ENCODE measurements at regions not wholly inside any gene's neighbourhood (a gene's known extent, or its start where the extent isn't known, plus 50 kb on each side); places are given as distances from the start of the nearest gene placed in this dataset.

DNA sequence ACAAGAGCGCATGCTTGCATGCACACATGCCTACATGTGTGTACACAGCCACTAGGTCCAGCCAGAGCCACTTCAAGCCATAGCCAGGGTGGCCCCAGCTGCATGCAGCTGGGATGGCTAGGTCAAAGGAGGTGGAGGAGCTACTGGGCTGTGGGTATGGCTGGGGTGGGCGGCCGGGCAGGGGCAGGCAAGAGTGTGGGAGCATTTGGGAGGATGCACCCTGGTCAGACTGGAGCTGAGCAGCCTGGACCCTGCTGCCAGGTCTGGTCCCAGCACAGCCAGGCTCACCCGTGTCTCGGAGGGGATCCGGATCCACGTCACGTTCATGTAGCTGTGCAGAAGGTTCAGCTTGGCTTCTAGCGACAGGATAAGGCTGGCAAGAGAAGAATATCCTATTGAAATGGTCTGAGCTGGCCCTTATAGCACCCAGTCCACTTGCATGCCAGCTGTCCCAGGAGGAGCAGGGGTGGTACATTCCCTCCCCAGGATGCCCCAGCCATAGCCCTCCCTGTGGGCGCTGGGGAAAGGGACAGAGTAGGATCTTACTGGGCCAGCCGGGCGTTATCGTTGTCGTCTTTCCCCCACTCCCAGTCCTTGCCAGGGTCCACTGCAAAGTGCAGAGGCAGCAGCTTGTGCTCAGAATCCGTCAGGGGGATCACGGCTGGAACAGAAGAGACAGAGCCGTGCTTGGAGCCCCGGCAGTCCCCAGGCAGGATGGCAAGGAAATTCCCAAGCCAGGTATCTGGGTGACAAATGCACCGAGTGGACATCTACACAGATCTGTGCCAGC lies 160.5 kb downstream of the KLF13 start:
- WGBS, 2 donors = 58 to 70% methylated on average over 12 to 19 of the region's 19 CpGs

DNA sequence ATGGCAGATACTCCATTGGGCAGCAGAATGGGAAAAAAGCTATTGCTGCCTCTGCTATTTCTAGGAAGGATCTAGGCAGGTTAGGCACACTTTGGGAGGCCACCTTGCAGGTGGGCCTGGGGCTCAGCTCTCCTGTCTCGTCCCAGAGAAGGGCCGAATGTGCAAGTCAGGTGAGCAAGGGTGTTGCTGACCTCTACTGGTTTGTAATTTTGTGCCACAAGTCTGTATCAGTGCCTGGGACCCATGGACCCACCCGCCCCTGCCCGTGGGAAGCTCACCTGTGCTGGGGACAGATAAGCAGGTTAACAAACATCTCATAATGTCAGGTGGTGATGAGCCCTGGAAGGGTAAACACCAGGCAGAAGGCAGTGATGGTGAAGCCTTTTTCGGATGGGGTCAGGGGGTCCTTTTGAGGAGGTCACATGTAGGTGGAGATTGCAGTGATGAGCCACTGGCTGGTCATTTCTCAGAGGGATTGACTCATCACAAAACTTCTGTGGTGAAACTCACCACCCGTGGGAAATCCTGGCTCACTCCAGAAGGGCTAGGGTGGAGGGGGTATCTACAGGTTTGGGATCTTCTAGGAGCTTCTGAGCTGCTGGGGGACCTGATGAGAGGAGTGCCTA lies 161.3 kb downstream of the KLF13 start:
- no peaks in the 10 kb centered on the region for H3K27me3 ChIP-seq
- TF ChIP-seq, protein P1, sequence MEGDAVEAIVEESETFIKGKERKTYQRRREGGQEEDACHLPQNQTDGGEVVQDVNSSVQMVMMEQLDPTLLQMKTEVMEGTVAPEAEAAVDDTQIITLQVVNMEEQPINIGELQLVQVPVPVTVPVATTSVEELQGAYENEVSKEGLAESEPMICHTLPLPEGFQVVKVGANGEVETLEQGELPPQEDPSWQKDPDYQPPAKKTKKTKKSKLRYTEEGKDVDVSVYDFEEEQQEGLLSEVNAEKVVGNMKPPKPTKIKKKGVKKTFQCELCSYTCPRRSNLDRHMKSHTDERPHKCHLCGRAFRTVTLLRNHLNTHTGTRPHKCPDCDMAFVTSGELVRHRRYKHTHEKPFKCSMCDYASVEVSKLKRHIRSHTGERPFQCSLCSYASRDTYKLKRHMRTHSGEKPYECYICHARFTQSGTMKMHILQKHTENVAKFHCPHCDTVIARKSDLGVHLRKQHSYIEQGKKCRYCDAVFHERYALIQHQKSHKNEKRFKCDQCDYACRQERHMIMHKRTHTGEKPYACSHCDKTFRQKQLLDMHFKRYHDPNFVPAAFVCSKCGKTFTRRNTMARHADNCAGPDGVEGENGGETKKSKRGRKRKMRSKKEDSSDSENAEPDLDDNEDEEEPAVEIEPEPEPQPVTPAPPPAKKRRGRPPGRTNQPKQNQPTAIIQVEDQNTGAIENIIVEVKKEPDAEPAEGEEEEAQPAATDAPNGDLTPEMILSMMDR (IDR thresholded peaks at IDR 0.05) = no peak
- TF ChIP-seq POLR2A (IDR thresholded peaks at IDR 0.05) = no peak
- intact Hi-C loops (cut with DNase I; ENCODE audit: low total_unique reads) = loop anchor here (5.0 to 10.0 kb wide), 3 partner anchors 93 to 493 kb away; partner anchors contain the start of gene MTMR10
- no peaks in the 10 kb centered on the region for H3K36me3 ChIP-seq (ENCODE audit: low read depth, missing control alignments)
- H3K4me1 ChIP-seq = peaks cover 36% of the 10 kb centered on the region
- H3K27ac ChIP-seq = peak overlapping the region in 1 of 2 donors; percentile 32
- H3K4me3 ChIP-seq = no peak overlapping the region
- H3K9me3 ChIP-seq = no peaks in the 10 kb centered on the region
- 79 to 82% methylated on average over 4 to 6 of the region's 6 CpGs for WGBS, 2 donors
- DNase-seq = peak; percentile 10

More for the DNA sequence above, 160.5 kb downstream of the KLF13 start:
- TF ChIP-seq, protein P1 (IDR thresholded peaks at IDR 0.05) = no peak
- TF ChIP-seq POLR2A (IDR thresholded peaks at IDR 0.05) = no peak
- peak; percentile 14 for DNase-seq
- Histone ChIP-seq H3K4me3 (no peak overlapping the region), H3K36me3 (ENCODE audit: low read depth, missing control alignments) (no peaks in the 10 kb centered on the region), H3K27me3 (no peaks in the 10 kb centered on the region), H3K9me3 (no peaks in the 10 kb centered on the region), H3K27ac (peak overlapping the region in 1 of 2 donors; percentile 32), H3K4me1 (peaks cover 36% of the 10 kb centered on the region)
- intact Hi-C loops (cut with DNase I; ENCODE audit: low total_unique reads) = loop anchor here (5.0 to 10.0 kb wide), 3 partner anchors 92 to 492 kb away; partner anchors contain the start of gene MTMR10

DNA sequence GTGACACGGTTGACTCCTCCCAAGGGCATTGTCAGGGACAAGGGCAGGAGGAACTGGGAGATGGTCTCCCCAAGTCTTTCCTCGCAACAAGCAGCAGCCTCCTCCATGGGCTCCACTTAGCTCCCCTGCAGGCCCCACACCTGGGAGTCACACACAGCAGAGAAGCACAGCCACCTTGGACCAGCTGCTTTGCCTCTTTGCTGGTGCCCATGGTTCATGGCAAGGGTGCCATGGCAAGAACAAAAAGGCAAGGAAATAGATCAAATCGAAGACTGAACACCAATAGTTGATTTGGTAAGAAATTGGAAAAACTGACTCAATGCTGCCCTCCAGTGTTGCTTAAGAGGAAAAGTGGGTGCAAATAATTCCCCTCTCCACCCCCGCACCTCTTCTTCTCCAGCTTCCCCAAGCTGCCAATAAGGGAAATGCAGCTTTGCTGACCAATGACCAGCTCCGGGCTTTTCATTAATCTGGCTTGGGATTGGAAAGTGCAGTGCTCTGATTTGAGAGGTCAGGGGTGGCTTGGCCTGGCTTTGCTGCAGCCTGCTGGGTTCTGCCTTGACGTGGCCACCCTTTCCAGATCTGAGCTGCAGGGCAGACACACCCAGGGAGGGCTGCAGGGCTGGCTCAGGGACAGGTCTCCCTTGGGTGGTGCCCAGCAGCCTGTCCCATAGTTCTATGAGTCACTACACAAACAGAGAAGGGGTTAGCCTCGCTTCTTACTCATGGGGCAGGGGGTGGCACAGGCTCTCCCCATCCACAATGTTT lies 162.0 kb downstream of the KLF13 start:
- peaks cover 36% of the 10 kb centered on the region for H3K4me1 ChIP-seq
- H3K27me3 ChIP-seq = no peaks in the 10 kb centered on the region
- H3K4me3 ChIP-seq = no peak overlapping the region
- no peaks in the 10 kb centered on the region for H3K36me3 ChIP-seq (ENCODE audit: low read depth, missing control alignments)
- TF ChIP-seq POLR2A (IDR thresholded peaks at IDR 0.05) = no peak
- TF ChIP-seq, protein P1 (IDR thresholded peaks at IDR 0.05) = peak; percentile 82 to 95 (median 89)
- WGBS, 2 donors = 37 to 43% methylated on average over 6 to 7 of the region's 7 CpGs
- DNase-seq = peak; percentile 75
- intact Hi-C loops (cut with DNase I; ENCODE audit: low total_unique reads) = loop anchor here (5.0 to 10.0 kb wide), 3 partner anchors 94 to 494 kb away; partner anchors contain the start of gene MTMR10
- no peaks in the 10 kb centered on the region for H3K9me3 ChIP-seq
- H3K27ac ChIP-seq = peak overlapping the region in 1 of 2 donors; percentile 32

DNA sequence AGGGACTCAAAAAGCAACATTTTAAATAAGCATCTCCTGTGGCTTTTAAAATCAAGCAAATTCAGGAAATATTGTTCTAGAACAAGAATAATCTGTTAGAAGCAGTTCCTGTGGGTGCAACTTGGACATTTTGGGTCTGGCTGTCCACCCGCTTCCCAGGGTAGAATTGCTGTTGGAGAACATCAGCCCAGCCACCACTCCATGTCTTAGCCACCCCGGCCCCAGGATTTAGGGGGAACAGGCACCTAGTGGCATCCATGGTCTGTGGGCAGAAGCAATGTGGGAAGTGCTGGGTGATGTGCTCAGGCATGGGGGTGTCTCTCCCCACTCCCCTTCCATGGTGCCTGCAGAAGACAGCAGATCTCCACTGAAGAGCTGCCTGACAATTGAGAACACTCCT lies 162.6 kb downstream of the KLF13 start:
- Histone ChIP-seq H3K4me1 (peaks cover 36% of the 10 kb centered on the region), H3K27me3 (no peaks in the 10 kb centered on the region), H3K36me3 (ENCODE audit: low read depth, missing control alignments) (no peaks in the 10 kb centered on the region), H3K4me3 (no peak overlapping the region), H3K27ac (peak overlapping the region in 1 of 2 donors; percentile 31), H3K9me3 (no peaks in the 10 kb centered on the region)
- peak; percentile 11 for DNase-seq
- intact Hi-C loops (cut with DNase I; ENCODE audit: low total_unique reads) = loop anchor here (5.0 to 10.0 kb wide), 3 partner anchors 94 to 494 kb away; partner anchors contain the start of gene MTMR10
- 81% methylated on average over 2 of the region's 2 CpGs for WGBS, 2 donors
- TF ChIP-seq, protein P1 (IDR thresholded peaks at IDR 0.05) = no peak
- no peak for TF ChIP-seq POLR2A (IDR thresholded peaks at IDR 0.05)

Measured in testis (tissue), 2 donors.